GM12878 (cell line): ENCODE measurements at regions not wholly inside any gene's neighbourhood (a gene's known extent, or its start where the extent isn't known, plus 50 kb on each side); places are given as distances from the start of the nearest gene placed in this dataset.

Source experiments
- ATAC-seq: fragments of 200-7000 bp; cut with Tn5 transposase; 3 replicates; pipeline ENCODE4 v1.9.1; 2020; ENCODE audit warnings: mild to moderate bottlenecking, moderate library complexity
- BruUV-seq: library from RNA; stranded (reverse); fragments of 400-500 nt; replicated peaks from 2 replicates; lab custom pipeline; 2021; lab: Mats Ljungman, UMichigan
- CTCF ChIA-PET: fragments of 300-600 bp; sonication (Branson Sonifier 250); formaldehyde crosslinking; extraction: SDS; loops from one replicate; lab custom pipeline; 2021; ENCODE audit warnings: inconsistent platforms; lab: Yijun Ruan, JAX
- POLR2A ChIA-PET: fragments of 350-600 bp; formaldehyde crosslinking; extraction: SDS; loops from one replicate; lab custom pipeline; 2021; ENCODE audit warnings: inconsistent platforms; lab: Charles Lee
- RAD21 ChIA-PET: fragments of 300-600 bp; sonication (Branson Sonifier 250); formaldehyde crosslinking; loops from one replicate; lab custom pipeline; 2023; ENCODE audit warnings: antibody characterized with exemption; ENCODE audit not compliant: unreplicated experiment; lab: Charles Lee
- SMC1A ChIA-PET: fragments of 300-600 bp; sonication (Branson Sonifier 250); formaldehyde crosslinking; loops from one replicate; lab custom pipeline; 2023; ENCODE audit not compliant: unreplicated experiment, uncharacterized antibody; lab: Charles Lee
- DNase-seq: peaks from one replicate; pipeline ENCODE4 v3.0.0-alpha.2; 2011; ENCODE audit warnings: low read depth, low spot score
- FAIRE-seq: peaks from 3 replicates; lab custom pipeline; 2011; peaks lifted over from hg19 to GRCh38; lab: Jason Lieb, UNC
- H2AFZ ChIP-seq: 2 replicates; pipeline ENCODE4 v1.6.0; 2011; ENCODE audit warnings: low read depth, low read length, control low read depth; ENCODE audit not compliant: control insufficient read depth
- H3K27ac ChIP-seq: 2 replicates; pipeline ENCODE4 v1.5.1; 2011; ENCODE audit warnings: control low read depth; ENCODE audit not compliant: control insufficient read depth, insufficient read depth
- H3K27me3 ChIP-seq, 2 experiments: replicated peaks in 1 of 2; 2 replicates each; pipeline versions ENCODE4 v1.6.0 to v1.6.1; 2011; ENCODE audit warnings: low read length in 1 of 2; ENCODE audit not compliant: control insufficient read depth in 2 of 2, insufficient read depth in 2 of 2
- H3K36me3 ChIP-seq, 2 experiments: 2 replicates each; pipeline ENCODE4 v1.5.1; 2011; ENCODE audit warnings: low read length in 1 of 2; ENCODE audit not compliant: control insufficient read depth in 2 of 2, insufficient read depth in 2 of 2
- H3K4me1 ChIP-seq: 2 replicates; pipeline ENCODE4 v1.6.1; 2011; ENCODE audit warnings: mild to moderate bottlenecking, low read length, moderate library complexity, mixed read lengths; ENCODE audit not compliant: control insufficient read depth, insufficient read depth
- H3K4me2 ChIP-seq: 2 replicates; pipeline ENCODE4 v1.6.0; 2011; ENCODE audit warnings: control low read depth; ENCODE audit not compliant: control insufficient read depth, insufficient read depth
- H3K4me3 ChIP-seq: fragments of 200-600 bp; sonication (generic); 2 replicates; pipeline ENCODE4 v1.5.1; 2016
- H3K79me2 ChIP-seq: 2 replicates; pipeline ENCODE4 v1.6.0; 2011; ENCODE audit warnings: low read length; ENCODE audit not compliant: control insufficient read depth, insufficient read depth
- H3K9ac ChIP-seq: 2 replicates; pipeline ENCODE4 v1.8.0; 2011; ENCODE audit warnings: low read length, control low read depth, mixed read lengths; ENCODE audit not compliant: control insufficient read depth, insufficient read depth
- H3K9me3 ChIP-seq: replicated peaks from 3 replicates; pipeline ENCODE4 v1.5.1; 2011; ENCODE audit warnings: mild to moderate bottlenecking, low read length; ENCODE audit not compliant: control insufficient read depth, insufficient read depth
- H4K20me1 ChIP-seq: 2 replicates; pipeline ENCODE4 v1.6.0; 2011; ENCODE audit not compliant: control insufficient read depth, insufficient read depth
- E2F8 ChIP-seq: fragments of 450-650 bp; IDR thresholded peaks from 2 replicates; pipeline ENCODE4 v1.6.1; 2018; ENCODE audit warnings: mild to moderate bottlenecking, low read depth, moderate library complexity; ENCODE audit not compliant: partially characterized antibody
- NFYA ChIP-seq: IDR thresholded peaks from 2 replicates; pipeline ENCODE4 v1.6.1; 2011; ENCODE audit warnings: low read depth, mild to moderate bottlenecking, low read length, improper control_type of control experiment, borderline replicate concordance
- NFYB ChIP-seq: IDR thresholded peaks from 2 replicates; pipeline ENCODE4 v1.6.1; 2011; ENCODE audit warnings: low read depth, mild to moderate bottlenecking, low read length, improper control_type of control experiment, moderate library complexity; ENCODE audit not compliant: insufficient read depth
- NKRF ChIP-seq: fragments of 450-650 bp; conservative IDR thresholded peaks from 2 replicates; pipeline ENCODE4 v1.6.1; 2017; ENCODE audit warnings: mild to moderate bottlenecking, moderate library complexity
- PAX5 ChIP-seq: IDR thresholded peaks from 2 replicates; pipeline ENCODE4 v1.6.1; 2011; ENCODE audit warnings: low read depth, low read length, borderline replicate concordance
- PKNOX1 ChIP-seq: fragments of 450-650 bp; IDR thresholded peaks from 2 replicates; pipeline ENCODE4 v1.6.1; 2016; ENCODE audit warnings: mild to moderate bottlenecking
- POU2F2 ChIP-seq: IDR thresholded peaks from 3 replicates; pipeline ENCODE4 v1.6.1; 2011; ENCODE audit warnings: low read depth, mild to moderate bottlenecking, low read length, borderline replicate concordance
- RAD21 ChIP-seq: IDR thresholded peaks from 2 replicates; pipeline ENCODE4 v1.6.1; 2011; ENCODE audit warnings: mild to moderate bottlenecking, low read depth, low read length, moderate library complexity; ENCODE audit not compliant: insufficient read depth
- SMARCA5 ChIP-seq: fragments of 450-650 bp; IDR thresholded peaks from 2 replicates; pipeline ENCODE4 v1.6.1; 2017; ENCODE audit warnings: mild to moderate bottlenecking
- STAT1 ChIP-seq: fragments of 450-650 bp; conservative IDR thresholded peaks from 2 replicates; pipeline ENCODE4 v1.6.1; 2014; ENCODE audit warnings: antibody characterized with exemption, mild to moderate bottlenecking
- SUPT20H ChIP-seq: IDR thresholded peaks from 2 replicates; pipeline ENCODE4 v1.6.1; 2011; ENCODE audit warnings: low read depth, mild to moderate bottlenecking, low read length, moderate library complexity, borderline replicate concordance; ENCODE audit not compliant: control insufficient read depth
- TCF3 ChIP-seq: IDR thresholded peaks from 2 replicates; pipeline ENCODE4 v1.6.1; 2012; ENCODE audit warnings: low read depth, mild to moderate bottlenecking, low read length, borderline replicate concordance; ENCODE audit not compliant: insufficient read depth
- USF1 ChIP-seq: IDR thresholded peaks from 2 replicates; pipeline ENCODE4 v1.6.1; 2011; ENCODE audit warnings: borderline replicate concordance, low read depth, mild to moderate bottlenecking, moderate library complexity, mixed read lengths, low read length; ENCODE audit not compliant: insufficient read depth; ENCODE audit errors: extremely low read length
- YBX1 ChIP-seq: fragments of 450-650 bp; IDR thresholded peaks from 2 replicates; pipeline ENCODE4 v1.6.1; 2016; ENCODE audit warnings: antibody characterized with exemption
- ZNF207 ChIP-seq: fragments of 450-650 bp; IDR thresholded peaks from 2 replicates; pipeline ENCODE4 v1.6.1; 2014; ENCODE audit warnings: antibody characterized with exemption, mild to moderate bottlenecking, borderline replicate concordance
- ZNF217 ChIP-seq: fragments of 450-650 bp; IDR thresholded peaks from 2 replicates; pipeline ENCODE4 v1.6.1; 2017; ENCODE audit warnings: antibody characterized with exemption, mild to moderate bottlenecking
- ZNF384 ChIP-seq: IDR thresholded peaks from 2 replicates; pipeline ENCODE4 v1.6.1; 2012; ENCODE audit warnings: low read depth, mild to moderate bottlenecking, low read length, improper control_type of control experiment, borderline replicate concordance
- WGBS: methylation state at CpG from one replicate; pipeline ENCODE4 v1.1.6; 2016; ENCODE audit warnings: low lambda C conversion rate; ENCODE audit not compliant: insufficient replicate concordance, insufficient coverage; ENCODE audit errors: missing lambda C conversion rate; 5-methylcytosine and 5-hydroxymethylcytosine counted together
- in situ Hi-C: fragments of 300-500 bp; cut with MboI; formaldehyde crosslinking; loops from 9 replicates; pipeline ENCODE4 v1.14.3; 2018; ENCODE audit warnings: mixed read lengths
- intact Hi-C: fragments of 100-400 bp; cut with micrococcal nuclease; formaldehyde crosslinking; loops from one replicate; pipeline ENCODE4 v1.14.2; 2022; ENCODE audit not compliant: unreplicated experiment

GRCh38 chr12:86697916-86698640 lies 441.9 kb upstream of the MGAT4C start:
- ChIA-PET SMC1A (no interaction called here), CTCF (no interaction called here), POLR2A (no interaction called here), RAD21 (no interaction called here)
- Histone ChIP-seq H3K9me3 (no peaks in the 10 kb centered on the region), H3K36me3 (no peaks in the 10 kb centered on the region), H3K4me1 (no peaks in the 10 kb centered on the region), H3K4me2 (no peak overlapping the region), H2AFZ (no peak overlapping the region), H3K27ac (no peak overlapping the region), H3K27me3 (no peaks in the 10 kb centered on the region), H3K4me3 (no peak overlapping the region), H4K20me1 (no peaks in the 10 kb centered on the region), H3K79me2 (no peaks in the 10 kb centered on the region), H3K9ac (no peak overlapping the region)
- in situ Hi-C loops (no loop called here), intact Hi-C loops (no loop called here)
- DNase-seq = no peak
- ATAC-seq = no peak
- 0% methylated on average over 2 of the region's 2 CpGs for WGBS
- no TSS peak for BruUV-seq
- FAIRE-seq = no peak
- no peak for TF ChIP-seq ZNF384
- no peak for TF ChIP-seq NFYB
- no peak for TF ChIP-seq NFYA
- TF ChIP-seq STAT1 = no peak
- TF ChIP-seq RAD21 = no peak
- no peak for TF ChIP-seq SUPT20H
- no peak for TF ChIP-seq PAX5
- no peak for TF ChIP-seq YBX1
- TF ChIP-seq SMARCA5 = no peak
- TF ChIP-seq PKNOX1 = no peak
- no peak for TF ChIP-seq ZNF207
- no peak for TF ChIP-seq NKRF
- no peak for TF ChIP-seq TCF3
- TF ChIP-seq USF1 = no peak
- TF ChIP-seq ZNF217 = no peak
- TF ChIP-seq POU2F2 = no peak
- no peak for TF ChIP-seq E2F8
